ENCODE measurements at regions not wholly inside any gene's neighbourhood (a gene's known extent, or its start where the extent isn't known, plus 50 kb on each side); places are given as distances from the start of the nearest gene placed in this dataset.

DNA sequence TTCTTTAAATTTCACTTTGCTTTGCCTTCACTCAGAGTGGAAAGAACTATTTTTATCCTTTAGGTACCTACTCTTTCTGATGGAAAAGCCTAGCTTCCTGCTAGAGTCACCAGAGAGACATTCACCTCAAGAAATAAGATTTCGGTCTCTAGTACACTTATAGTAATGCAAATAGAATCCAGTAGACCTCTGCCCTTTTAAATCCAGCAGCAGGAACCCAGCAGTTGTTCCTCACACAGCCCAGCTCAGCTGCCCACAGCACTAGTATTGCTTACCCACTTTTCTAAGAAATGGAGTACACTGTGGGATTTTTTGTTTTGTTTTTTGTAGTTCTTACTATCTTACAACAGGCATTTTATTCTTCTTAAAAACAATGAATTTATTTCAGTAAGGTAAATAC lies 497.0 kb upstream of the CCDC54 start:
- TF ChIP-seq, protein P1, sequence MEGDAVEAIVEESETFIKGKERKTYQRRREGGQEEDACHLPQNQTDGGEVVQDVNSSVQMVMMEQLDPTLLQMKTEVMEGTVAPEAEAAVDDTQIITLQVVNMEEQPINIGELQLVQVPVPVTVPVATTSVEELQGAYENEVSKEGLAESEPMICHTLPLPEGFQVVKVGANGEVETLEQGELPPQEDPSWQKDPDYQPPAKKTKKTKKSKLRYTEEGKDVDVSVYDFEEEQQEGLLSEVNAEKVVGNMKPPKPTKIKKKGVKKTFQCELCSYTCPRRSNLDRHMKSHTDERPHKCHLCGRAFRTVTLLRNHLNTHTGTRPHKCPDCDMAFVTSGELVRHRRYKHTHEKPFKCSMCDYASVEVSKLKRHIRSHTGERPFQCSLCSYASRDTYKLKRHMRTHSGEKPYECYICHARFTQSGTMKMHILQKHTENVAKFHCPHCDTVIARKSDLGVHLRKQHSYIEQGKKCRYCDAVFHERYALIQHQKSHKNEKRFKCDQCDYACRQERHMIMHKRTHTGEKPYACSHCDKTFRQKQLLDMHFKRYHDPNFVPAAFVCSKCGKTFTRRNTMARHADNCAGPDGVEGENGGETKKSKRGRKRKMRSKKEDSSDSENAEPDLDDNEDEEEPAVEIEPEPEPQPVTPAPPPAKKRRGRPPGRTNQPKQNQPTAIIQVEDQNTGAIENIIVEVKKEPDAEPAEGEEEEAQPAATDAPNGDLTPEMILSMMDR (IDR thresholded peaks at IDR 0.05) = no peak
- TF ChIP-seq POLR2AphosphoS5 (IDR thresholded peaks at IDR 0.05; ENCODE audit: low read depth, low read length) (no peak), NFIC (IDR thresholded peaks at IDR 0.05; ENCODE audit: borderline replicate concordance) (no peak), FOSL2 (IDR thresholded peaks at IDR 0.05; ENCODE audit: borderline replicate concordance, low read depth) (no peak), EP300 (IDR thresholded peaks at IDR 0.05; ENCODE audit: borderline replicate concordance in 1 of 2, low read depth in 1 of 2, low read length in 1 of 2) (no peak), EZH2phosphoT487 (IDR thresholded peaks at IDR 0.05; ENCODE audit: borderline replicate concordance, low read depth) (no peak), REST (IDR thresholded peaks at IDR 0.05; ENCODE audit: low read depth, low read length) (no peak), SIN3A (IDR thresholded peaks at IDR 0.05; ENCODE audit: borderline replicate concordance, low read depth, low read length) (no peak), RCOR1 (IDR thresholded peaks at IDR 0.05; ENCODE audit: low read length) (no peak), CHD2 (IDR thresholded peaks at IDR 0.05; ENCODE audit: low read length, partially characterized antibody) (no peak), ZBTB33 (IDR thresholded peaks at IDR 0.05; ENCODE audit: borderline replicate concordance, low read depth) (no peak), RFX5 (IDR thresholded peaks at IDR 0.05; ENCODE audit: low read length) (no peak), RXRA (IDR thresholded peaks at IDR 0.05; ENCODE audit: borderline replicate concordance, low read depth) (no peak)

All from SK-N-SH (cell line).